OCI-LY1 (cell line): ENCODE measurements at regions not wholly inside any gene's neighbourhood (a gene's known extent, or its start where the extent isn't known, plus 50 kb on each side); places are given as distances from the start of the nearest gene placed in this dataset.

Experiments used
- CTCF ChIP-seq: fragments of 200-600 bp; sonication (generic), shearing (Covaris generic); IDR thresholded peaks from 2 replicates; pipeline ENCODE4 v1.5.1; 2017; ENCODE audit warnings: mild to moderate bottlenecking, antibody characterized with exemption, low read length, moderate library complexity, mixed read lengths
- EZH2 ChIP-seq: fragments of 200-600 bp; sonication (generic), shearing (Covaris generic); IDR thresholded peaks from 2 replicates; pipeline ENCODE4 v1.8.0; 2017; ENCODE audit warnings: borderline replicate concordance, mixed run types, mild to moderate bottlenecking, antibody characterized with exemption, low read length, moderate library complexity, mixed read lengths

GRCh38 chr2:144673456-144673855 lies 153.5 kb upstream of the ZEB2 start:
- TF ChIP-seq CTCF: no peak
- no peak for TF ChIP-seq EZH2
